SK-N-SH (cell line): ENCODE measurements at regions not wholly inside any gene's neighbourhood (a gene's known extent, or its start where the extent isn't known, plus 50 kb on each side); places are given as distances from the start of the nearest gene placed in this dataset.

ENCODE experiments used
- CTCF ChIP-seq: fragments of 200-600 bp; sonication (generic); IDR thresholded peaks from 2 replicates; pipeline ENCODE4 v1.6.1; 2017; ENCODE audit warnings: antibody characterized with exemption, mild to moderate bottlenecking, moderate library complexity
- EP300 ChIP-seq, 2 experiments: IDR thresholded peaks; 2 replicates each; pipeline versions ENCODE4 v1.4.0 to v1.6.1; 2012; ENCODE audit warnings: borderline replicate concordance in 1 of 2, low read depth in 1 of 2, low read length in 1 of 2
- MXI1 ChIP-seq: IDR thresholded peaks from 2 replicates; pipeline ENCODE4 v1.6.1; 2012; ENCODE audit warnings: mild to moderate bottlenecking, low read depth, low read length, improper control_type of control experiment
- POLR2AphosphoS5 ChIP-seq: IDR thresholded peaks from 2 replicates; pipeline ENCODE4 v1.6.1; 2012; ENCODE audit warnings: low read depth, low read length
- SMC3 ChIP-seq: IDR thresholded peaks from 2 replicates; pipeline ENCODE4 v1.6.1; 2012; ENCODE audit warnings: low read depth, low read length, improper control_type of control experiment
- TAF1 ChIP-seq: IDR thresholded peaks from 2 replicates; pipeline ENCODE4 v1.6.1; 2012; ENCODE audit warnings: low read depth, mild to moderate bottlenecking, low read length, moderate library complexity, borderline replicate concordance

DNA sequence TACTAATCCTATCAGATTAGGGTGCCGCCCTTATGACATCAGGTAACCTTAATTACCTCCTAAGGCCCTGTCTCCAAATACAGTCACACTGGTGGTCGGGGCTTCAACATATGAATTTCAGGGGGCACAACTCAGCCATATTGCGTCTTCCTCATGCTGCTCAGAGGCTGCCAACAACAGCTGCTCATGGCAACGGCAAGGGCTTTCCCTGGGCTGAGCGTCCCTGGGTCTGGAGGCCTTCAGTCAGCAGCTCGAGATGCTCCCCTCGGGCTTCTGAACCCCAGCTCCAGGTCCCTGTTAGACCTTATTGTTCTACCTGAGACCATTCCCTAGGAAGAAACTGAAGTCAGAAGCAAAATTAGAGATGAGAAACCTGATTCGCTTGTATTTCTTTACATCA is 157.2 kb downstream of the TMEM132E start:
- TF ChIP-seq CTCF (no peak), EP300 (IDR thresholded peaks at IDR 0.05; ENCODE audit: borderline replicate concordance in 1 of 2, low read depth in 1 of 2, low read length in 1 of 2) (no peak), MXI1 (no peak), TAF1 (no peak), POLR2AphosphoS5 (no peak), SMC3 (no peak)
